Osteocyte (in vitro differentiated cells): ENCODE measurements at regions not wholly inside any gene's neighbourhood (a gene's known extent, or its start where the extent isn't known, plus 50 kb on each side); places are given as distances from the start of the nearest gene placed in this dataset.

ENCODE experiments used
- DNase-seq: peaks from one replicate; pipeline ENCODE4 v3.0.0; 2021; ENCODE audit warnings: mixed read lengths; ENCODE audit not compliant: unreplicated experiment; ENCODE audit errors: extremely low spot score
- H3K27ac Mint-ChIP-seq: one replicate; pipeline ENCODE4 v1.8.0; 2021; ENCODE audit warnings: mild to moderate bottlenecking, mixed read lengths; ENCODE audit not compliant: unreplicated experiment
- H3K27me3 Mint-ChIP-seq: one replicate; pipeline ENCODE4 v1.8.0; 2021; ENCODE audit warnings: mixed read lengths; ENCODE audit not compliant: unreplicated experiment
- H3K36me3 Mint-ChIP-seq: one replicate; pipeline ENCODE4 v1.8.0; 2021; ENCODE audit warnings: mixed read lengths; ENCODE audit not compliant: unreplicated experiment
- H3K4me1 Mint-ChIP-seq: one replicate; pipeline ENCODE4 v1.8.0; 2021; ENCODE audit warnings: mixed read lengths; ENCODE audit not compliant: unreplicated experiment
- H3K4me3 Mint-ChIP-seq: one replicate; pipeline ENCODE4 v1.8.0; 2021; ENCODE audit warnings: mild to moderate bottlenecking, moderate library complexity, mixed read lengths; ENCODE audit not compliant: unreplicated experiment
- H3K9me3 Mint-ChIP-seq: one replicate; pipeline ENCODE4 v1.8.0; 2021; ENCODE audit warnings: mixed read lengths; ENCODE audit not compliant: unreplicated experiment
- CTCF ChIP-seq: fragments of 200-600 bp; sonication (generic); IDR thresholded peaks from 2 replicates; pipeline ENCODE4 v1.5.0; 2021; ENCODE audit warnings: antibody characterized with exemption, mild to moderate bottlenecking, moderate library complexity

DNA sequence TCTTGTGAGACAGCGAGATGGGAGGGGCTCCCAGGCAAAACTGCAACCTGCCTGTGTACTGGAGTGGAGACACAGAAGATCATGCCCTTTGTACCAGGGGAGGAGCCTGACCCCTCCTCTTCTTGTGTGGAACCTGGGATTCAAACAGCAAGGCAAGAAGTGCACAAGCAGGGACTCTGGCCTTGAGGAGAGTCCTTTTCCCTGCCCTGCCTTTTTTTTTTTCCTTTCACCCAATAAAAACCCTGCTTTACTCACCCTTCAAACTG, 251.8 kb upstream of the OPRM1 start:
- Mint-ChIP-seq H3K4me3 (no peak overlapping the region), H3K27me3 (no peaks in the 10 kb centered on the region), H3K9me3 (peaks cover 17% of the 10 kb centered on the region), H3K27ac (no peak overlapping the region), H3K4me1 (peaks cover 56% of the 10 kb centered on the region), H3K36me3 (peaks cover 2% of the 10 kb centered on the region)
- no peak for TF ChIP-seq CTCF
- DNase-seq, result no peak

DNA sequence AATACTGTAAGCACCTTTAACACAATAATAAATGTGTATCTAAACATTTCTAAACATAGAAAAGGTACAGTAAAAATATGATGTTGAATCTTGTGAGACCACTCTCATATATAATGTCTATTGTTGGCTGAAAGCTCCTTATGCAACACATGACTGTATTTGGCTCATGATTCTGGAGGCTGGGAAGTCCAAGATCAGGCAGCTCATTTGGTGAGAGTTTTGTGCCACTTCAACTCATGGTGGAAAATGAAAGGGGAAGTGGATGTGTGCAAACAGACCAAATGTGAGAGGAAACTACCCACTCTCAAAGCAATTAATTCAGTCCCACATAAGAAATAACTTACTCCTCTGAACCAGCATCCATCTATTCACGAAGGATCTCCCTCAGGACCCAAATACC, 257.7 kb upstream of the OPRM1 start:
- TF ChIP-seq CTCF, result no peak
- peaks cover 33% of the 10 kb centered on the region for H3K4me1 Mint-ChIP-seq
- no peak overlapping the region for H3K4me3 Mint-ChIP-seq
- no peak overlapping the region for H3K27ac Mint-ChIP-seq
- DNase-seq, result no peak
- H3K9me3 Mint-ChIP-seq, result peaks cover 22% of the 10 kb centered on the region
- no peaks in the 10 kb centered on the region for H3K27me3 Mint-ChIP-seq
- peaks cover 6% of the 10 kb centered on the region for H3K36me3 Mint-ChIP-seq

- H3K27me3 Mint-ChIP-seq, result no peaks in the 10 kb centered on the region
- H3K4me3 Mint-ChIP-seq, result no peak overlapping the region
- no peak for TF ChIP-seq CTCF
- peaks cover 6% of the 10 kb centered on the region for H3K36me3 Mint-ChIP-seq
- no peak for DNase-seq
- peaks cover 19% of the 10 kb centered on the region for H3K9me3 Mint-ChIP-seq
- H3K27ac Mint-ChIP-seq, result no peak overlapping the region
- H3K4me1 Mint-ChIP-seq, result peaks cover 24% of the 10 kb centered on the region
Measured at GRCh38 chr6:153780011-153780410, 259.0 kb upstream of the OPRM1 start.

GRCh38 chr6:153778216-153778615, 260.8 kb upstream of the OPRM1 start:
- Mint-ChIP-seq H3K4me3 (no peak overlapping the region), H3K27me3 (no peaks in the 10 kb centered on the region), H3K27ac (no peak overlapping the region), H3K36me3 (peaks cover 6% of the 10 kb centered on the region), H3K9me3 (peaks cover 14% of the 10 kb centered on the region), H3K4me1 (peaks cover 14% of the 10 kb centered on the region)
- TF ChIP-seq CTCF, result no peak
- DNase-seq, result no peak

DNA sequence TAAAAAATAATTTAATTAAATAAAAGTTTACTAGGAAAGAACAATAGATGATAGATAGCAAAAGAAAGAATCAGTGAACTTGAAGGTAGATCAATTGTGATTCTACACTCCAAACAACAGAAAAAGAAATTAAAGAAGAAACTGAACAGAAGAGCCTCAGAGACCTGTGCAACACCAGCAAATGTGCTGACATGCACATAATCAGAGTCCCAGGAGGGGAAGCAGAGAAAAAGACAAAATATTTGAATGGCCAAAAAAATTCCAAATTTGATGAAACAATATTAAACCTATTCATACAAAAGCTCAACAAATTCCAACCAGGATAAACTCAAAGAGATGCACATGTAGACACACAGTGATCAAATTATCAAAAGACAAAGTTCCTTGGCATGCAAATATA, 267.5 kb upstream of the OPRM1 start:
- Mint-ChIP-seq H3K27me3 (no peaks in the 10 kb centered on the region), H3K27ac (no peak overlapping the region), H3K9me3 (no peaks in the 10 kb centered on the region), H3K4me1 (peaks cover 17% of the 10 kb centered on the region), H3K4me3 (no peak overlapping the region), H3K36me3 (no peaks in the 10 kb centered on the region)
- no peak for TF ChIP-seq CTCF
- DNase-seq, result no peak
